ENCODE measurements at regions not wholly inside any gene's neighbourhood (a gene's known extent, or its start where the extent isn't known, plus 50 kb on each side); places are given as distances from the start of the nearest gene placed in this dataset.
"Not testable (repeated sequence)": the region's sequence is repeated elsewhere in the genome, so short reads cannot be mapped to it uniquely, and the experiment has no call there.

DNA sequence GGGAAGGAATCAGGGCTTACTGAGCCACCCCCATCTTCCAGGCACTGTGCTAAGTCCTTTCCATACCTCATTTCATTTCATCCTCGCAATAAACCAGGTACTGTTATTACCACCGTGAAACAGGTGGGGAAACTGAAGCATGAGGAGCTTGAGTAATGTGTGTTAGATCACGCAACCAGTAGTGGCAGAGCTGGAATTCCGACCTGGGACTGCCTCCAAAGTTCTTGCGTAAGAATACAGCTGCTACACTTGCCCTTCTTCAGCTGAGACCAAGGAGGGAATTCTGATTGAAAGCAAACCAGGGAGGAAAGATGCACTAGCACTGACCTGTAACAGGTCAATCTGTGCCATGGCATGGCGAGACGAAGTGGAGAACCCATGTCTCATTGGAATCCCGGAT lies 113.4 kb upstream of the MSX2 start:
- DNase-seq: no peak

DNA sequence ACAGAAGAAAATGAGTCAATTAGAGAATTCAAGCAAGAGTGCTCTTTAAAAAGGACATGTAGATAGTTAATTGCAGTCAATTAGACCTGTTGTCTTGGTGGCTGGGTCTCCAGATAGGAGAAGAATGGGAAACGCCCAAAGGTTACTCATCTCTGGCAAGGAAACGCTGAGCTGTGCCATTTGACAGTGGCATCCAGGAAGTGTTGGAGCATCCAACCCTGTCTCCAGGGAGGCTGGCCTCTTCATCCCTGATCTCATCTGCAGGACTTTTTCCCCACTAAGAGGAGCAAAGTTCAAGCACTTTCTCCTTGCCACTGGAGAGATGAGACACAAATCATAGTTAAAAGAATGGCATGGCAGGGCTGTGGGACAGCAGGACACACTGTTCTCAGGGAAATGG lies 111.7 kb upstream of the MSX2 start:
- no peak for DNase-seq

GRCh38 chr5:174614500-174615135 lies 109.8 kb upstream of the MSX2 start:
- DNase-seq: no peak

DNA sequence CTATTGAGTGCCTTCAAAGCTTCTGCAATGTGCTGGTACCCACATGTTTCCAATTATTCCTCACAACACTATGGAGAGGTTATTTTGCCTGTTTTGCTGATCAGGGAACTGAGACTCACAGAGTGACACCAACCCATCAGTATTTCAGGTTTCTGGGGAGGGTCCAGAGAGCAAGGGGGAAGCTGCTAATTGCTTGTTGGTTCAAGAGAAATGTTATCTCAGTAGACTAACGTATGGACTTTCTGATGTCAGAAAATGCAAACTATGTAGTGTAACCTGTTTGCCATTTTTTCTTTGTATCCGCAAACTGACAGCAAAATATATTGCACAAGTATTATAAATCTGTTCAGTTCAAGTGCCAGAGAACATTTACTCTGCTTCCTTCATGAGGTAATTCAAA lies 108.3 kb upstream of the MSX2 start:
- no peak for DNase-seq

GRCh38 chr5:174617285-174617684 lies 107.1 kb upstream of the MSX2 start:
- DNase-seq: no peak

DNA sequence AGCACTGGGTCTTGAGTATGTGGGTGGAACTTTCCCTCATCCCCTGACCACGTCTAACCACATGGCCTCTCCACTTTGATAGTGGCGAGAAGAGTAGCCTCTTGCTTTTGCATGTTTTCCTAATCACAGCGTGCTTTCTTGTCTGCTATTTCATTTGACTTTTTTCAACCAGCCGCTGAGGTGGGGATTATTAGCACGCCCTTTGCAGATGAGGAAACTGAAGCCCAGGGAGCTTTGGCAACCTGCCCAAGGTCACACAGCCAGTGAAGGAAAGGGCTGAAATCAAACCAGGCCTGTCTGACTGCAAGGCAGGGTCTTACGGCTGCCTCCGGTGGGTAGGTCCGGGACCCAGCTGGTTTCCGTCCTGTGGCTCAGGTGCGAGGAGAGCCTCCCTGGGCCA lies 106.5 kb upstream of the MSX2 start:
- no peak for DNase-seq

GRCh38 chr5:174618589-174618988 lies 105.8 kb upstream of the MSX2 start:
- no peak for DNase-seq

GRCh38 chr5:174622067-174622466 lies 102.3 kb upstream of the MSX2 start:
- DNase-seq: no peak

- no peak for DNase-seq
These were observed 101.4 kb upstream of the MSX2 start for GRCh38 chr5:174623018-174623417.

- DNase-seq: no peak
These were observed 100.9 kb upstream of the MSX2 start for GRCh38 chr5:174623433-174624019.

- no peak for DNase-seq
These were observed 99.5 kb upstream of the MSX2 start for GRCh38 chr5:174624733-174625522.

DNA sequence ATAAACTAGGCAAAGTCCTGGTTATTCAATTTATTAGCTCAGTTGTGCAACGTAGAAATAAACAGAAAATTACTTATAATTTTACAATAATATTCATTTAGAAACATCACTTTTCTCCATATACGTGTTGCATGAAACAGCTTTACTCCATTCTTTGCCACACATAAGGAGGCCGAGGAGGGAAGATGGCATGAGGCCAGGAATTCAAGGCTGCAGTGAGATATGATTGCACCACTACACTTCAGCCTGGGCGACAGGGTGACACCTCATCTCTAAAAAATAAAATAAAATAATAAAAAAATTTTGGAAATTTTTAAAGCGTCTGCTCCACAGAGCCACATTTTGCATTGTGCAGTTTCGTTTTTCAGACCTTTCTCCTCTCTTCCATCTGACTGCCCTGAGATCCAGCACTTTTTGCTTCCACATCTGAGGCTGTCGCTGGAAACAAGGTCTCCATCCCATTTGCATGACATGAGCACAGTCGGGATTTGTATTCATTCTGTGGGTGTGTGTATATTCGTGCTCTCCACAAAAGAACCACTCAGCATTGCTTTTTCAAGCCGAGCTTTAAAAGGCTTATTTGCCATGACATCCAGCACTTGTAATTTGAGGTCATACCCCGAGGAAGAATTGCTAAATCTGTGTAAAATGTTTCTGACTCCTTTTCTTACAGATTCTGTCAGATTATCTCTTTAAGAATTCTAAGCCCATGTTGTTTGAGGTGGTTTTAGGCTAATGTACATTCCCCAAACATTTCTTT lies 98.6 kb upstream of the MSX2 start:
- DNase-seq: no peak

GRCh38 chr5:174626369-174626920 lies 97.9 kb upstream of the MSX2 start:
- DNase-seq: no peak

DNA sequence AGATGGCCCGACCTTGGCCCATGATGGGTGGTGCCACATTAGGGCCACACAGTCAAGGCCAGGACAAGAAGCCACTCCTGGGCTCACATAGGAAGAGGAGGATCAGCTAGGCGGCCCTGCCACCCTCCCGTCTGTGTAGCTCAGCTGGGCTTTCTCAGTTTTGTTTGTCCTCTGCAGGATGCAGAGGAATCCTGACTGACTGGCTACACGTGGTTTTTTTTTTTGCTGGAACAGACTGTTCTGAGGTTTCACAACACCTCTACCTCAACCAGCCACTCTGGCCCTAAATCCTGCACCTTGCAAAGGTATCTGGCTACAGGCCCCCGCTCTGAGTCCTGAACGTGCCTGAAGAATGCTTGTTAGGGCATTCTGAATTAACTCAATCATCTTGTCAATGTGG lies 88.3 kb upstream of the MSX2 start:
- DNase-seq: no peak

DNA sequence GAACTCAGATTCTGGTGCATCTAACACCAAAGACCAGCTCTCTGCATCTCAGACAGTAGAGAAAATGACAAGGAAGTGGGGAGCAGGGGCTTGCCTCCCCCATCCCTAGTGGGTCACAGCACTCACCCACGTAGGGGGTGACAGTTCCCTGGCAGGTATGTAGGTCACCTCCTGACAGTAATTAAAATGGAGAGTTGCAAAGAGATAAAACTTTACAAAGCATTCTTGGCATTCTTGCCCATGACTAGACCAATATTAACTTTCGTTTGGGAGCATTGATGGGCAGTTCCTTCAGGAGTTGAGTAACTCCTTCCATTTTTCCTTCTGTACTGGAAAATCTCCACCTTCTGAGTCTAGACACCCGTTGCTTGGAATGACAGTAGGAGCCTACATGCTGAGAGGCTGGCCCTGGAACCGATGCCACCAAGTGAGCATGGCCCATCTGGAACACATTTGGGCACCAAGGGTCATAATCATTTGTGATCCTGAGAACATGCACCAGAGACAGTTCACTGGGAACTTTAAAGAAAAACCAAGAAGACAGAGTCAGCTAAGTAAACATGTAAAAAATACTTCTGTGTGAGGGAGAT lies 81.5 kb upstream of the MSX2 start:
- DNase-seq: no peak

- no peak for DNase-seq
These were observed 79.9 kb upstream of the MSX2 start for GRCh38 chr5:174644436-174644835.

GRCh38 chr5:174644923-174645322 lies 79.5 kb upstream of the MSX2 start:
- DNase-seq: no peak

- DNase-seq: no peak
These were observed 78.7 kb upstream of the MSX2 start for GRCh38 chr5:174645677-174646076.

GRCh38 chr5:174648618-174649017 lies 75.8 kb upstream of the MSX2 start:
- DNase-seq: not testable (repeated sequence)

GRCh38 chr5:174649391-174649790 lies 75.0 kb upstream of the MSX2 start:
- DNase-seq: no peak

- DNase-seq: no peak
These were observed 69.9 kb upstream of the MSX2 start for GRCh38 chr5:174654442-174654841.

GRCh38 chr5:174655351-174655750 lies 69.0 kb upstream of the MSX2 start:
- no peak for DNase-seq
